ENCODE measurements at regions not wholly inside any gene's neighbourhood (a gene's known extent, or its start where the extent isn't known, plus 50 kb on each side); places are given as distances from the start of the nearest gene placed in this dataset.

DNA sequence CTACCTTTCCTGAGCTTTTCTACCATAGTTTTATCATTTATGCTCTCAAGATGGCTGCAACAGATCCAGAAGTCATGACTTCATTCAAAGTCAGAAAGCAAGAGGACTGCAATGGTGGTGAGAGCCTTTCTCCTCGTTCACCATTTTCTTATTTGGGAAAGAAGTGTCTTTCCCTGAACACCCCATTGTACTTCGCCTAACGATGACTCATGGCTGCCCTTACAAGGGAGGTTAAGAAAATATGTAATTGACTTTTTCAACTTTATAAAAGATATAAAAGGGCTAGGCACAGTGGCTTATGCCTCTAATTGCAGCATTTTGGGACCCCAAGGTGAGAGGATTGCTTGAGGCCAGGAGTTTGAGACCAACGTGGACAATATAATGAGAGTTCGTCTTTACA, 541.7 kb downstream of the METTL15 start:
- H3K4me3 ChIP-seq (ENCODE audit: low read depth, low read length): no peak overlapping the region
- TF ChIP-seq, protein P1, sequence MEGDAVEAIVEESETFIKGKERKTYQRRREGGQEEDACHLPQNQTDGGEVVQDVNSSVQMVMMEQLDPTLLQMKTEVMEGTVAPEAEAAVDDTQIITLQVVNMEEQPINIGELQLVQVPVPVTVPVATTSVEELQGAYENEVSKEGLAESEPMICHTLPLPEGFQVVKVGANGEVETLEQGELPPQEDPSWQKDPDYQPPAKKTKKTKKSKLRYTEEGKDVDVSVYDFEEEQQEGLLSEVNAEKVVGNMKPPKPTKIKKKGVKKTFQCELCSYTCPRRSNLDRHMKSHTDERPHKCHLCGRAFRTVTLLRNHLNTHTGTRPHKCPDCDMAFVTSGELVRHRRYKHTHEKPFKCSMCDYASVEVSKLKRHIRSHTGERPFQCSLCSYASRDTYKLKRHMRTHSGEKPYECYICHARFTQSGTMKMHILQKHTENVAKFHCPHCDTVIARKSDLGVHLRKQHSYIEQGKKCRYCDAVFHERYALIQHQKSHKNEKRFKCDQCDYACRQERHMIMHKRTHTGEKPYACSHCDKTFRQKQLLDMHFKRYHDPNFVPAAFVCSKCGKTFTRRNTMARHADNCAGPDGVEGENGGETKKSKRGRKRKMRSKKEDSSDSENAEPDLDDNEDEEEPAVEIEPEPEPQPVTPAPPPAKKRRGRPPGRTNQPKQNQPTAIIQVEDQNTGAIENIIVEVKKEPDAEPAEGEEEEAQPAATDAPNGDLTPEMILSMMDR (IDR thresholded peaks at IDR 0.05; ENCODE audit: borderline replicate concordance, insufficient read depth, low read depth, low read length): no peak

DNA sequence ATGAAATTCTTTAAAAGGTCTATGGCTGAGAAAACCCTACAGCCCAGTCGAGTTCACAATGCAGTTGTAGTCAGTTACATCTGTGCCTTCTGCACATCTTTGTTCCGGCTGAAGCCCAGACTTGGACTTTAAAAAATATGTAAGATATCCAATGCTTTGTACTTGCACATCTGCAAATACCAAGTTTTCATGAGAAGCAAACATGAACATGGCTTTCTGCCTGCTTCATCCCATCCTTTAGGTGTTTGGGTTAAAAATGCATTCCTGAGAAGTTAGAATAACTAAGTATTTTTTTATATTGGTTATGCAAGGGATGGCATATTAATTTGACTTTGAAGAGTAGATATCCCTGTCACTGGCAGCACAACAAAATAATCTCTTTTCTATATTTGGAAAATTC, 528.4 kb downstream of the METTL15 start:
- TF ChIP-seq, protein P1 (IDR thresholded peaks at IDR 0.05; ENCODE audit: borderline replicate concordance, insufficient read depth, low read depth, low read length): no peak
- no peak overlapping the region for H3K4me3 ChIP-seq (ENCODE audit: low read depth, low read length)

DNA sequence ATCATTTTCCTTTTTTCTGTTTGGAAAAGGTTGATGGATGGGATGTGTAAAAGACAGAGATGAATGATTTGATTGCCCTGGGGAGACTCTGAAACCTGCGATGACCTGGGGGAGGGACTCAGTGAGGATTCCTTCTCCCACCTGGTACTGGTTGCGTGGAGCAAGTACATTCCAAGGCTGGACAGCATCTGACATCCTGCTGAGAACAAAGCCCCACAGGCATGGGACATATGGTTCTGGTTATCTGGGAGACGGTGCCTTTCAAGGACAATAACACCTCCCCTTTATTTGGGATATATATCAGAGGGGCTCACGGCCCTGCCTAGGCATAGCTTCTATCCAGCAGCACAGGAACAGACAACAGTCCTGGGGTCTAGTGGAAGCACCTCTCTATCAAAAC, 527.8 kb downstream of the METTL15 start:
- TF ChIP-seq, protein P1 (IDR thresholded peaks at IDR 0.05; ENCODE audit: borderline replicate concordance, insufficient read depth, low read depth, low read length): no peak

DNA sequence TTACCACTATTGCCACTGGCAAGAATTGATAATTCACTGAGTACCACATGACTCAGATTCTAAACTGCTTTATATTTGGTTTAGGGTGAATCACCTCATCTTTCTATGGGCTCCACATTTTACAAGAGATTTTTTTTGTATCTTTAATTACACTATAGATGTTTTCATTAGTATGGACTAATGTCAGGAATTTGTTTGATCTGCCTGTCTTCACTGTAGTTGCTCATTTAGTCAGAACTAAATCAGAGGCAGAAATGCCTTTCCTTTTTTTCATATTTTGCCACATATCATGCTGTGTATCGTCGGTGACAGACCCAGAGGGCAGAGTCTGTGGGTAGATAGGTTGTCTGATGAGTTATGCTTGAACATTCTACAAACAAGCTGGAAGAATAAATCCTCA, 524.1 kb downstream of the METTL15 start:
- TF ChIP-seq, protein P1 (IDR thresholded peaks at IDR 0.05; ENCODE audit: borderline replicate concordance, insufficient read depth, low read depth, low read length): no peak
- no peak overlapping the region for H3K4me3 ChIP-seq (ENCODE audit: low read depth, low read length)

More for the DNA sequence above, 527.8 kb downstream of the METTL15 start:
- H3K4me3 ChIP-seq (ENCODE audit: low read depth, low read length): no peak overlapping the region

DNA sequence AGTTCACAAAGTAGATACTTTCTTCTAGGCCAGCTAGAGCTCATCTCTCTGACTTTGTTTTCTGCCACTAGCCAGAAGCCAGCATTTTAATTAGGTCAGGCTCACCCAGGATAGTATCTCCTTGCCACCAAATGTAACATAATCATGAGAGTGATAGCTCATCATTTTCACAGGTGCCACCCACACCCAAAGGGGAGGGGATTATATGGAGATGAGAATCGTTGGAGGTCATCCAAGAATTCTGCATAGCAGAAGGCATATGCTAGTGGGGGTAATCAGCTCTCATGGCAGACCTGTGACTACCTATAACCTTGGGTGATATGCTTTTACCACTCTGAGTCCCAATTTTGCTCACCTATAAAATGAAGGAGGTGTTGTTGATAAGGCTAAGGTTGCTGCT, 523.0 kb downstream of the METTL15 start:
- no peak overlapping the region for H3K4me3 ChIP-seq (ENCODE audit: low read depth, low read length)
- TF ChIP-seq, protein P1 (IDR thresholded peaks at IDR 0.05; ENCODE audit: borderline replicate concordance, insufficient read depth, low read depth, low read length): no peak

DNA sequence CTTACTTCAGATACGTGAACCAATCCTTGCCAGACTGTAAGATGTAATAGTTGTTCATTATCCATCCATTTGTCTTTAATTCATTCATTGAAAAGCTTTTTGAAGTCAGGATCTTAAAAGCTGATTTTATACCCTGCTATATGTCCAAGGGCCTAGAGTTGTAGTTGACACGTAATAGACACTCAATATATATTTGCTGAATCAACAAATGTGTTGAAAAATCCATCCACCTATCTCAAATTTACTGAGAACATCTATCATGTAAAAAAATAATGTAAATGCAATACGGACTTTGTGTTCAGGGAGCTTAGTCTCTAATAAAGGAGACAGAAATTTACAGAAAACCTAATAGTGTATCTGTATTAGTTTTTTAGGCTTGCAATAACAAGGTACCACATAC, 521.0 kb downstream of the METTL15 start:
- no peak overlapping the region for H3K4me3 ChIP-seq (ENCODE audit: low read depth, low read length)
- TF ChIP-seq, protein P1 (IDR thresholded peaks at IDR 0.05; ENCODE audit: borderline replicate concordance, insufficient read depth, low read depth, low read length): no peak

DNA sequence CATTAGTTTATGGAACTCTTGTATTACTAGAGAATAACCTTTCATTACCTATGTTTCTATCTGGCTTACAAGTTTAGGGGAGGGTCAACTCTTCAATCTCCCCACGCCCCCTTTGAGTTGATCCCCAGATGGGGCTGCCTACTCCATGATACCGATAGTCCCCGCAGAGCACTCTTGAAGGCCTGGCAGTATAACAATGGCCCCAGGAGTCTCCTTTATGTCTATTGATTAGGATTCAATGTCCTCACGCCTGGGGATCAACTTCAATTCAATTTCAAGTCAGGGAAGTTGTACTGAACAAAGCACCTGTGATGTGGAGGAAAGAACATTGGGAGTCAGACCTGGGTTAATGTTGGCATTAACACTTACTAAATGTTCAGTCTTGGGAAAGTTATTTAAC, 520.2 kb downstream of the METTL15 start:
- TF ChIP-seq, protein P1 (IDR thresholded peaks at IDR 0.05; ENCODE audit: borderline replicate concordance, insufficient read depth, low read depth, low read length): no peak
- H3K4me3 ChIP-seq (ENCODE audit: low read depth, low read length): no peak overlapping the region
